ENCODE measurements at regions not wholly inside any gene's neighbourhood (a gene's known extent, or its start where the extent isn't known, plus 50 kb on each side); places are given as distances from the start of the nearest gene placed in this dataset.

DNA sequence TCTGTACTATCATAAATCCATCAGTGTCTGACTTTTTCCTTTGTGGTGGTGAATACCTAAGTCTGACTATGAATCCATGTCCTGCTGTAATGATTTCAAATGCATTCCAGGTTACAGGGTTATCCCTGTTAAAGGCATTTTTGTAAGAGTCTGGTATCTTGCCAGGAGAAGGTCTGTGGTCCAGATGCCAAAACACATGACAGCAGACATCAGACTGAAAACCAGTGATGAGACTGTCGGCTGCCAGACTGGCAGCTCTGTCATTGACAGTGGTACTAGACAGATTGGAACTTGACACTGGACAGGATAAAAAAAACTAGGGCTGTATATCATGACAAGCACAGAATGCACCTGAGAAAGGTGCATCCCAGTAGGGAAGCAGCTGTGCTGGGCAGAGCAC, 301.8 kb upstream of the FAT3 start:
- no peak for TF ChIP-seq POLR2AphosphoS5 (IDR thresholded peaks at IDR 0.05; ENCODE audit: low read depth, low read length)
- TF ChIP-seq CTCF (IDR thresholded peaks at IDR 0.05) = no peak
- TF ChIP-seq, protein P1, sequence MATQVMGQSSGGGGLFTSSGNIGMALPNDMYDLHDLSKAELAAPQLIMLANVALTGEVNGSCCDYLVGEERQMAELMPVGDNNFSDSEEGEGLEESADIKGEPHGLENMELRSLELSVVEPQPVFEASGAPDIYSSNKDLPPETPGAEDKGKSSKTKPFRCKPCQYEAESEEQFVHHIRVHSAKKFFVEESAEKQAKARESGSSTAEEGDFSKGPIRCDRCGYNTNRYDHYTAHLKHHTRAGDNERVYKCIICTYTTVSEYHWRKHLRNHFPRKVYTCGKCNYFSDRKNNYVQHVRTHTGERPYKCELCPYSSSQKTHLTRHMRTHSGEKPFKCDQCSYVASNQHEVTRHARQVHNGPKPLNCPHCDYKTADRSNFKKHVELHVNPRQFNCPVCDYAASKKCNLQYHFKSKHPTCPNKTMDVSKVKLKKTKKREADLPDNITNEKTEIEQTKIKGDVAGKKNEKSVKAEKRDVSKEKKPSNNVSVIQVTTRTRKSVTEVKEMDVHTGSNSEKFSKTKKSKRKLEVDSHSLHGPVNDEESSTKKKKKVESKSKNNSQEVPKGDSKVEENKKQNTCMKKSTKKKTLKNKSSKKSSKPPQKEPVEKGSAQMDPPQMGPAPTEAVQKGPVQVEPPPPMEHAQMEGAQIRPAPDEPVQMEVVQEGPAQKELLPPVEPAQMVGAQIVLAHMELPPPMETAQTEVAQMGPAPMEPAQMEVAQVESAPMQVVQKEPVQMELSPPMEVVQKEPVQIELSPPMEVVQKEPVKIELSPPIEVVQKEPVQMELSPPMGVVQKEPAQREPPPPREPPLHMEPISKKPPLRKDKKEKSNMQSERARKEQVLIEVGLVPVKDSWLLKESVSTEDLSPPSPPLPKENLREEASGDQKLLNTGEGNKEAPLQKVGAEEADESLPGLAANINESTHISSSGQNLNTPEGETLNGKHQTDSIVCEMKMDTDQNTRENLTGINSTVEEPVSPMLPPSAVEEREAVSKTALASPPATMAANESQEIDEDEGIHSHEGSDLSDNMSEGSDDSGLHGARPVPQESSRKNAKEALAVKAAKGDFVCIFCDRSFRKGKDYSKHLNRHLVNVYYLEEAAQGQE (IDR thresholded peaks at IDR 0.05; ENCODE audit: insufficient read depth in 1 of 2, low read depth in 2 of 2, low read length in 1 of 2) = no peak
- TF ChIP-seq TCF7L2 (IDR thresholded peaks at IDR 0.05; ENCODE audit: low read depth, low read length) = no peak
